ENCODE measurements at regions not wholly inside any gene's neighbourhood (a gene's known extent, or its start where the extent isn't known, plus 50 kb on each side); places are given as distances from the start of the nearest gene placed in this dataset.

DNA sequence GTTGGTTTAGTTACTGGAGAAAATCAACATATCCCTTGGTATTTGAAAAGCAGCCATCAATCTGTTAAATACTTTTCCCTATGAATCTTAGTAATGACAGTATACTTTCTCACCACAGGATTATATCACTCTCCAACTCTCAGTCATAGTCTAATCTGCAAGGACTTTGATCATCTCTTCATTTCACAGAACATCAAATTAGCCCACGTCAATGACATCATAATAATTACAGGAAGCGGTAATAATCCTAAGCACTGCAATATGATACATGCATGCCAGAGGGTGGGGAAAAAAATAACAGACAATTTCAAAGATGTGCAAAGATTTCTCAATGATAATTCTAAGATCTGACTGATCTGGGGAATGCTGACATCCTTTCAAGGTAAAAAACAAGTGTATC is 404.1 kb downstream of the GPM6A start:
- TF ChIP-seq ZNF280D (tag by site-specific recombination; IDR thresholded peaks at IDR 0.05): no peak
- no peak overlapping the region for H3K4me3 ChIP-seq (ENCODE audit: low read depth, low read length)
- no peak overlapping the region for H3K27ac ChIP-seq (ENCODE audit: extremely low read depth, low read depth, low read length)
- ChIA-PET CTCF (no interaction called here), POLR2A (no interaction called here)
- H3K9me3 ChIP-seq (ENCODE audit: control insufficient read depth, insufficient read depth, low read depth, low read length): no peaks in the 10 kb centered on the region
- H3K36me3 ChIP-seq (ENCODE audit: control insufficient read depth in 2 of 2, insufficient read depth in 1 of 2, low read length in 2 of 2): no peaks in the 10 kb centered on the region
- H3K4me1 ChIP-seq (ENCODE audit: control insufficient read depth, insufficient read depth, low read length): no peaks in the 10 kb centered on the region

DNA sequence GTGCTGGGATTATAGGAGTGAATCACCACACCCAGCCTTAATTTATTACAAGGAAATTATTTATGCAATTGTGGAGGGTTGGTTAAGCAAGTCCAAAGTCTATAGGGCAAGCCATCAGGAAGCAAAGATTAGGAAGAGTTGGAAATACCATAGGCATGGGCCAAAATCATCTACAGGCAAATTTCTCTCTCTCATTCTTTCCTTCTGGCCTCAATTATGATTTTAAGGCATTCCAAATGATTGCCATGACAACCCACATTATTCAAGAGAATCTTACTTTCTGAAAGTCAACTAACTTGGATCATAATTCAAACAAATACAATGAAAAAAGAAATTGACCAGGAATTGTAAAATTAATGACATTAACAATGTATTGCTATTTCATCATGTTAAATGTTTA is 400.8 kb downstream of the GPM6A start:
- ChIA-PET POLR2A (no interaction called here), CTCF (no interaction called here)
- Histone ChIP-seq H3K36me3 (ENCODE audit: control insufficient read depth in 2 of 2, insufficient read depth in 1 of 2, low read length in 2 of 2) (no peaks in the 10 kb centered on the region), H3K4me3 (ENCODE audit: low read depth, low read length) (no peak overlapping the region), H3K4me1 (ENCODE audit: control insufficient read depth, insufficient read depth, low read length) (no peaks in the 10 kb centered on the region), H3K9me3 (ENCODE audit: control insufficient read depth, insufficient read depth, low read depth, low read length) (no peaks in the 10 kb centered on the region), H3K27ac (ENCODE audit: extremely low read depth, low read depth, low read length) (no peak overlapping the region)
- TF ChIP-seq ZNF155 (tag by site-specific recombination; IDR thresholded peaks at IDR 0.05): no peak
- TF ChIP-seq ZNF544 (tag by site-specific recombination; IDR thresholded peaks at IDR 0.05): no peak
- TF ChIP-seq, protein P1, sequence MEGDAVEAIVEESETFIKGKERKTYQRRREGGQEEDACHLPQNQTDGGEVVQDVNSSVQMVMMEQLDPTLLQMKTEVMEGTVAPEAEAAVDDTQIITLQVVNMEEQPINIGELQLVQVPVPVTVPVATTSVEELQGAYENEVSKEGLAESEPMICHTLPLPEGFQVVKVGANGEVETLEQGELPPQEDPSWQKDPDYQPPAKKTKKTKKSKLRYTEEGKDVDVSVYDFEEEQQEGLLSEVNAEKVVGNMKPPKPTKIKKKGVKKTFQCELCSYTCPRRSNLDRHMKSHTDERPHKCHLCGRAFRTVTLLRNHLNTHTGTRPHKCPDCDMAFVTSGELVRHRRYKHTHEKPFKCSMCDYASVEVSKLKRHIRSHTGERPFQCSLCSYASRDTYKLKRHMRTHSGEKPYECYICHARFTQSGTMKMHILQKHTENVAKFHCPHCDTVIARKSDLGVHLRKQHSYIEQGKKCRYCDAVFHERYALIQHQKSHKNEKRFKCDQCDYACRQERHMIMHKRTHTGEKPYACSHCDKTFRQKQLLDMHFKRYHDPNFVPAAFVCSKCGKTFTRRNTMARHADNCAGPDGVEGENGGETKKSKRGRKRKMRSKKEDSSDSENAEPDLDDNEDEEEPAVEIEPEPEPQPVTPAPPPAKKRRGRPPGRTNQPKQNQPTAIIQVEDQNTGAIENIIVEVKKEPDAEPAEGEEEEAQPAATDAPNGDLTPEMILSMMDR (tag by site-specific recombination; IDR thresholded peaks at IDR 0.05): no peak
- no peak for TF ChIP-seq ZNF398 (tag by site-specific recombination; IDR thresholded peaks at IDR 0.05)
- no peak for TF ChIP-seq FEZF1 (tag by site-specific recombination; IDR thresholded peaks at IDR 0.05)
- no peak for TF ChIP-seq ZNF624 (tag by site-specific recombination; IDR thresholded peaks at IDR 0.05)
- TF ChIP-seq ZXDB (tag by site-specific recombination; IDR thresholded peaks at IDR 0.05): no peak
- TF ChIP-seq ZNF140 (tag by site-specific recombination; IDR thresholded peaks at IDR 0.05): no peak
- TF ChIP-seq ZNF514 (tag by site-specific recombination; IDR thresholded peaks at IDR 0.05): no peak
- no peak for TF ChIP-seq ZNF600 (tag by site-specific recombination; IDR thresholded peaks at IDR 0.05)
- TF ChIP-seq ZNF239 (tag by site-specific recombination; IDR thresholded peaks at IDR 0.05): no peak
- TF ChIP-seq PRDM1 (tag by site-specific recombination; IDR thresholded peaks at IDR 0.05): no peak
- no peak for TF ChIP-seq ZSCAN5A (tag by site-specific recombination; IDR thresholded peaks at IDR 0.05)

DNA sequence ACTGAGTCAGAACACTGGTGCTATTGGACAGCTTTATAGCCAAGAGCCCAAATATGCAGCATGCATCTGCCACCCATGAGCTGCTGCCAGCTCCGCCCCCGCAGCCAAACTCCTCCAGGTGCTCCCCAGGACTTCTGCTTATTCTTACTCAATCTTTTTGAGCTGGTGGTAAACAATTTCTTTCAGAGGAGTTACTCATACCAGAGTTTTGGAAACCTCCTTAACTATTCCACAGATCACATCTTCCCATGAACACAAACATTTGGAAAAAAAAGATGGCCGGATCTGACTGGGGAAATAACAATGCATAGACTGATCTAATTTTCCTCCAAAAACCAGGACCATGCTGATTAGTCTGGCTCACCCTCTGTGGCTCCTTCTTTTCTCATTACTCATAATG is 399.9 kb downstream of the GPM6A start:
- Histone ChIP-seq H3K27ac (ENCODE audit: extremely low read depth, low read depth, low read length) (no peak overlapping the region), H3K4me1 (ENCODE audit: control insufficient read depth, insufficient read depth, low read length) (no peaks in the 10 kb centered on the region), H3K36me3 (ENCODE audit: control insufficient read depth in 2 of 2, insufficient read depth in 1 of 2, low read length in 2 of 2) (no peaks in the 10 kb centered on the region), H3K4me3 (ENCODE audit: low read depth, low read length) (no peak overlapping the region), H3K9me3 (ENCODE audit: control insufficient read depth, insufficient read depth, low read depth, low read length) (no peaks in the 10 kb centered on the region)
- ChIA-PET CTCF (no interaction called here), POLR2A (no interaction called here)
- no peak for TF ChIP-seq KLF8 (tag by site-specific recombination; IDR thresholded peaks at IDR 0.05)
- TF ChIP-seq ZNF274 (IDR thresholded peaks at IDR 0.05; ENCODE audit: low read length): no peak
- no peak for TF ChIP-seq ZNF274 (tag by site-specific recombination; IDR thresholded peaks at IDR 0.05; ENCODE audit: borderline replicate concordance)
- TF ChIP-seq ZFP69B (tag by site-specific recombination; IDR thresholded peaks at IDR 0.05): no peak
- TF ChIP-seq SALL2 (tag by site-specific recombination; IDR thresholded peaks at IDR 0.05; ENCODE audit: borderline replicate concordance): no peak

Measured in HEK293 (cell line).